GM12872 (cell line): ENCODE measurements at regions not wholly inside any gene's neighbourhood (a gene's known extent, or its start where the extent isn't known, plus 50 kb on each side); places are given as distances from the start of the nearest gene placed in this dataset.

ENCODE experiments used
- TF ChIP-seq, protein P1 (sequence below): IDR thresholded peaks from 3 replicates; pipeline ENCODE4 v1.5.1; 2011; ENCODE audit warnings: low read depth, mild to moderate bottlenecking, low read length, moderate library complexity; ENCODE audit not compliant: insufficient read depth

DNA sequence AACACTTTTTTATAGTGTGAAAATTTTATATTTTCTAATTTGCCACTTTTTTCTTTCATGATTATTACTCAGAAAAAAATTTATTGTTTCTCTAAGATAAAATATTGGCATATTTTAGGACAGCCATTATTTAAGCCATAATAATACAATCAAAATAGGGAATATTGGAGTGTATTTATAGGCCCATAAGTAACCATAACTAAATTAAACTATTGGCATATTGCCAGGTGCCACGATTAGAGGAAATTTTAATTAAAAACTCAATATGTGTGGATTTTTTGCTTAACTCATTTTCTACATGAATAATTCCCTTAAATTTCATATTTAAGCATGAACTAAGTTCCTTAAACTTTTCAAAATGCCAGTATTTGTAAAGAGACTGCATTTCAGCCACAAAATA is 587.8 kb downstream of the IPMK start:
- TF ChIP-seq, protein P1, sequence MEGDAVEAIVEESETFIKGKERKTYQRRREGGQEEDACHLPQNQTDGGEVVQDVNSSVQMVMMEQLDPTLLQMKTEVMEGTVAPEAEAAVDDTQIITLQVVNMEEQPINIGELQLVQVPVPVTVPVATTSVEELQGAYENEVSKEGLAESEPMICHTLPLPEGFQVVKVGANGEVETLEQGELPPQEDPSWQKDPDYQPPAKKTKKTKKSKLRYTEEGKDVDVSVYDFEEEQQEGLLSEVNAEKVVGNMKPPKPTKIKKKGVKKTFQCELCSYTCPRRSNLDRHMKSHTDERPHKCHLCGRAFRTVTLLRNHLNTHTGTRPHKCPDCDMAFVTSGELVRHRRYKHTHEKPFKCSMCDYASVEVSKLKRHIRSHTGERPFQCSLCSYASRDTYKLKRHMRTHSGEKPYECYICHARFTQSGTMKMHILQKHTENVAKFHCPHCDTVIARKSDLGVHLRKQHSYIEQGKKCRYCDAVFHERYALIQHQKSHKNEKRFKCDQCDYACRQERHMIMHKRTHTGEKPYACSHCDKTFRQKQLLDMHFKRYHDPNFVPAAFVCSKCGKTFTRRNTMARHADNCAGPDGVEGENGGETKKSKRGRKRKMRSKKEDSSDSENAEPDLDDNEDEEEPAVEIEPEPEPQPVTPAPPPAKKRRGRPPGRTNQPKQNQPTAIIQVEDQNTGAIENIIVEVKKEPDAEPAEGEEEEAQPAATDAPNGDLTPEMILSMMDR = no peak

- TF ChIP-seq, protein P1 = no peak
Measured at GRCh38 chr10:57675125-57675524, 592.6 kb downstream of the IPMK start.

DNA sequence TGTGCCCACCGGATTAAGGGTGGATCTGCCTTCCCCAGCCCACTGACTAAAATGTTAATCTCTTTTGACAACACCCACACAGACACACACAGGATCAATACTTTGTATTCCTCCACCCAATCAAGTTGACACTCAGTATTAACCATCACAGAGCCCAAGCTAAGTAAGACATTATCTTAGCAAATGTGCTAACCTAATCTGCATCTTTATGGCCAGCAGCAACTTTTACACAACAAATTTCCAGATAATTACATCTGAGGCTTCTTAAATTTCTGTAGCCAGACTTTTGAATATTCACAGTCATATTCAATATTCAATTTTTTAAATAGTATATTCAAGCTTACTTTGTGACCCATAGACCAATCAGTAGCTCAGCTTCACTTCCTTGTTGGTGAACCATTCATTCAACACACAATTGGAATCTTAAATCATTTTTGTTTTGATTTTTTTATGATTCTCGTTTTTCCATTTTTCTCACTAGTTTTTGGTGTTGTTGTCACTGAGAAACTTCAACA is 594.2 kb downstream of the IPMK start:
- TF ChIP-seq, protein P1 = no peak

GRCh38 chr10:57664815-57665214 is 602.9 kb downstream of the IPMK start:
- TF ChIP-seq, protein P1 = no peak

DNA sequence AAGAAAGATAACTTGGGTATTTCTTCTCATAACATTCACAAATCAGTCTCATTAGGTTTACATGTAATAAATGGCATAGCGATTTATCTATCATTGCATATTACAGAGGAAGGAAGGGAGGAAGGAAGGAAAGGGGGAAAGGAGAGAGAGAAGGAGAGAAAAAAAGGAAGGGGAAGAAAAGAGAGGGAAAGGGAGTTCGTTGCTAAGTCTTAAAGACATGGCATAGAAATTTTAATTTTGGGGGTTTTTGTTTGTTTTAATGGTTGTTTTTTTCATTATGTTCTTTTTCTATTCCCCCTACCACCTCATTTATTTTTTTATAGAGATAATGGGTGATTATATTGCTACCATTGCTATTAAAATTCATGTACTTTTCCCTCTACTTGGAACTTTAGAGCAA is 604.3 kb downstream of the IPMK start:
- TF ChIP-seq, protein P1 = no peak

DNA sequence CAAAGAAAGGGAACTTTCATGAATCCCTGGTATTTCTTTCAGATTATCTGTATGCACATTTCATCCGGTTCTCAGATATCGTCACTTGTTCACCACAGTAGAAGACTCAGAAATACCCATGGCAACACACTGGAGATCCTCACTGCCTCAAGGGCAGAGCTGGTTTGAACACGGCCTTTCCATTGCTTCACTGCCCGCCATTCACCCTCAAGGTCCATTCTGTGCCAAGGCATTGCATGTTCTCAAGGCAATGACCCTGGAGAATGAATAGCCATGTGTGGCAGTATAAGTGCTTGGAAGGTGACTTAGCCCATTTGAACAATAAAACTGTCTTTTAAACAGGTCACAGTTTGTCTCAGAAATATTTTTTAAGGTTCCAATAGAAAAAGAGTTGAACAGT is 606.5 kb downstream of the IPMK start:
- TF ChIP-seq, protein P1 = no peak

DNA sequence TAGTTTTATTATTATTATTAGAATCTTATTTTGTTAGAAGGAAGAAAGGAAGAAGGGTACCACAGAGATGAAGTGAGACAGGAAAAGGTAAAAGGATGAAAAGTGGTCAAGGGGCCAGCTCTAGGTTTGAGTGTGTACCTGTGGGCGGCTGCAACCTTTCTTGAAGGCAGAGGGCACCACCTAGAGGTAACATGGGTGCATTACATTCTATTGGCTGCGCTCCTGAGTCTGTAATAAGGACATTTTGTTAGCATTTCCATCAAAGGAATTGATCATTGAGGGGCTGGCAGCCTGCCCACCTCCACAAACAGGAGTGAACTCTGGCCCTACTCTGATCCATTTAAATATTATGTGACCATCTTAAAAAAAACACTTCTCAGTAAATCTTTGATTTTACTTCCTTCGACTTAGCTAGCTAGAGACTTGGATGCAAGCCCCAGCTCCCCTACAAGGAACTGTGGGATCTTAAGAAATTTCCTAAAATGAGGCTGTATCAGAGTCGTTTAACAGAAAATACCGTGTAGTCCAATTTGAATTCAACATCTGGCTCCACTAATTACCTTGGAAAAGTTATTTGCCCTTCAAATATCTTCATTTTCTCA is 610.4 kb downstream of the IPMK start:
- TF ChIP-seq, protein P1 = peak; percentile 81
